ENCODE measurements at regions not wholly inside any gene's neighbourhood (a gene's known extent, or its start where the extent isn't known, plus 50 kb on each side); places are given as distances from the start of the nearest gene placed in this dataset.

- H3K36me3 Mint-ChIP-seq (ENCODE audit: insufficient read depth): no peaks in the 10 kb centered on the region
- H3K4me3 Mint-ChIP-seq: no peak overlapping the region
- DNase-seq: no peak
- no peak for ATAC-seq (replicated peaks)
- H3K27me3 Mint-ChIP-seq: peaks cover 0 to 7% of the 10 kb centered on the region in 2 donors
- no peaks in the 10 kb centered on the region for H3K4me1 Mint-ChIP-seq (ENCODE audit: low read depth in 2 of 2)
- H3K27ac Mint-ChIP-seq: no peak overlapping the region
- no peaks in the 10 kb centered on the region for H3K9me3 Mint-ChIP-seq
Measured at GRCh38 chr5:53331463-53331862, 149.0 kb upstream of the FST start.

GRCh38 chr5:53333160-53333559 is 147.3 kb upstream of the FST start:
- H3K36me3 Mint-ChIP-seq (ENCODE audit: insufficient read depth): no peaks in the 10 kb centered on the region
- no peak overlapping the region for H3K4me3 Mint-ChIP-seq
- ATAC-seq (replicated peaks) (no peak), DNase-seq (no peak)
- no peaks in the 10 kb centered on the region for H3K9me3 Mint-ChIP-seq
- no peak overlapping the region for H3K27ac Mint-ChIP-seq
- peaks cover 0 to 7% of the 10 kb centered on the region in 2 donors for H3K27me3 Mint-ChIP-seq
- H3K4me1 Mint-ChIP-seq (ENCODE audit: low read depth in 2 of 2): no peaks in the 10 kb centered on the region

DNA sequence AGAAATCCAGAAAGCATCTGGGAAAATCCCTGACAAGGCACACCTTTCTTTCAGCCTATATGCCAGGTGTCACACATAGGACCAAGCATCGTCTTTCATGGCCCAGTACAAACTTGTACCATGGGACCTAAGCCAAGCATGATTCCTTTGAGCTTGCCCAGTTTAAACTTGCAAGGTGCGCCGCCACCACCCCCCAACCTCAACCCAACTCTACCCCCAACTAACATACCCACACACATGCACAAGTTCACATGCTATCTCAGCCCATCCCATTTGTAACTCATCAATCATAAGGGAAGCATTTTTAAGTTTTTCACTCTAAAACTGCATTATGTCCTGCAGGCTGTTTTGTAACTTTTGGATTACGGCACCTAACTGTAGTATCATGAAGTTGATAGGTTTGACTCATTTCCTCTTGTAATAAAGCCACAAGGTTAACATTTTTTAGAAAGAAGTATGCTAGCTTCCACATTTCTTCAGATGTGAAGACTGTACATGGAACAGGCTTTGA is 145.9 kb upstream of the FST start:
- Mint-ChIP-seq H3K4me1 (ENCODE audit: low read depth in 2 of 2) (no peaks in the 10 kb centered on the region), H3K36me3 (ENCODE audit: insufficient read depth) (no peaks in the 10 kb centered on the region), H3K4me3 (no peak overlapping the region), H3K27ac (no peak overlapping the region), H3K27me3 (peaks cover 0 to 7% of the 10 kb centered on the region in 2 donors), H3K9me3 (no peaks in the 10 kb centered on the region)
- no peak for DNase-seq
- no peak for ATAC-seq (replicated peaks)

- Mint-ChIP-seq H3K4me3 (no peak overlapping the region), H3K27me3 (peaks cover 0 to 7% of the 10 kb centered on the region in 2 donors), H3K36me3 (ENCODE audit: insufficient read depth) (no peaks in the 10 kb centered on the region), H3K4me1 (ENCODE audit: low read depth in 2 of 2) (no peaks in the 10 kb centered on the region), H3K27ac (no peak overlapping the region), H3K9me3 (no peaks in the 10 kb centered on the region)
- DNase-seq (no peak), ATAC-seq (replicated peaks) (no peak)
Measured at GRCh38 chr5:53335115-53335514, 145.3 kb upstream of the FST start.

GRCh38 chr5:53337827-53338226 is 142.6 kb upstream of the FST start:
- H3K4me1 Mint-ChIP-seq (ENCODE audit: low read depth in 2 of 2): no peaks in the 10 kb centered on the region
- DNase-seq: no peak
- no peak overlapping the region for H3K27ac Mint-ChIP-seq
- no peaks in the 10 kb centered on the region for H3K9me3 Mint-ChIP-seq
- no peak overlapping the region for H3K4me3 Mint-ChIP-seq
- no peaks in the 10 kb centered on the region for H3K36me3 Mint-ChIP-seq (ENCODE audit: insufficient read depth)
- peaks cover 0 to 7% of the 10 kb centered on the region in 2 donors for H3K27me3 Mint-ChIP-seq
- ATAC-seq (replicated peaks): no peak

DNA sequence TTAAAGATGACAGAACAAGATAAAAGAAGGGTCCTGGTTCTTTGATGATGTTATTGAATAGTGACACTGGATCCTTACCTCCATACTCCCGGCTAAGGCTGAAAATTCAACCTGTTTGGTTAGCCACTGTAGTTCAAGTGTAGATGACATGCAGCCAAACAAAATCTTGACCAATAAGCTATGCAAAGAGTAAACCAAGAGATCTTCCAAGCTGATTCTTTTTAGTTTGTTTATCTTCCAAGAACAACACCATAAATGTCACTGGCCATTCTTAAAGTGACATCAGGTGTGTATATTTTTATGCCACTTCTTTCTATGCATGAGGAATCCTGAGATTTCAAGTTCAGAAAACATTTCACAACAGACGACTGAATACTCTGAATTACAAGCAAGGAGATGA is 141.5 kb upstream of the FST start:
- H3K4me1 Mint-ChIP-seq (ENCODE audit: low read depth in 2 of 2): no peaks in the 10 kb centered on the region
- H3K4me3 Mint-ChIP-seq: no peak overlapping the region
- H3K36me3 Mint-ChIP-seq (ENCODE audit: insufficient read depth): no peaks in the 10 kb centered on the region
- no peak overlapping the region for H3K27ac Mint-ChIP-seq
- peaks cover 0 to 3% of the 10 kb centered on the region in 2 donors for H3K27me3 Mint-ChIP-seq
- DNase-seq: no peak
- H3K9me3 Mint-ChIP-seq: no peaks in the 10 kb centered on the region
- ATAC-seq (replicated peaks): no peak

- no peaks in the 10 kb centered on the region for H3K4me1 Mint-ChIP-seq (ENCODE audit: low read depth in 2 of 2)
- H3K4me3 Mint-ChIP-seq: no peak overlapping the region
- H3K36me3 Mint-ChIP-seq (ENCODE audit: insufficient read depth): no peaks in the 10 kb centered on the region
- no peaks in the 10 kb centered on the region for H3K9me3 Mint-ChIP-seq
- no peak overlapping the region for H3K27ac Mint-ChIP-seq
- ATAC-seq (replicated peaks) (no peak), DNase-seq (no peak)
- H3K27me3 Mint-ChIP-seq: no peaks in the 10 kb centered on the region
Measured at GRCh38 chr5:53339962-53340540, 140.4 kb upstream of the FST start.

DNA sequence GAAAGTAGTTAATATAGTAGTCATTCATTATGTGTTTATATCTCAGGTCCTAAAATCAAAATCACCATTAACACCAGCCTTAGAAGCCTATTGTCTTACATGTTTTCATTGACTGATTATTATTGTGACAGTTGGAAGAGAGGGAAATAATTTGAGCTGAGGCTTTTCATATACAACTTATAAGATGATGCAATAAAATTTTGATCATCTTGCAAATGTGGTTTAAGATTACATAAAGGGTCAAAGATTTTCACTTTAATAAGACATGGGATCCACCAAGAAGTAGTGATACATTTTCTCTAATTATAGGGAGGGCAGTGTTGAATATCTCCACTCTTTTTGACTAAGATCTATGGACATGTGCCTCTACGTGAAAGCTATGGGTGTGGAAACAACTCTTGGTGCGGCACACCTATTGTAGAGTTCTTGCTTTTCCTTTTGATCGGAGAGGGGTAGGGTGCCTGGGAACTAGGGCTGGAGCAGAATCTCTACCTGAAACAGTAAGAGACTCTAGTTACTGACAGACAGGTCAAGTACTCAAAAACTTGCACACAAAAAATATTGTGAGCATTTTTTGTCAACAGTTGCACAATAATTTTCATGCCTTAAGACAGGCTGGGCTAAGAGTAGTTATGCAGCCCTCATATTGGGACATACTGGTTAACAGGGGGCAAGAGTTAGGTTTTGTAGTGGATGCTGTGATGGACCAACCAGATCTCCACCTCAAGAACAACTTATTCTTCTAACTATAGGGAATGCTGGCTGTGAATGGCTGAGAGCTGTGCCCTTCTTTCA is 139.3 kb upstream of the FST start:
- Mint-ChIP-seq H3K36me3 (ENCODE audit: insufficient read depth) (no peaks in the 10 kb centered on the region), H3K27me3 (no peaks in the 10 kb centered on the region)
- ATAC-seq (replicated peaks): no peak

DNA sequence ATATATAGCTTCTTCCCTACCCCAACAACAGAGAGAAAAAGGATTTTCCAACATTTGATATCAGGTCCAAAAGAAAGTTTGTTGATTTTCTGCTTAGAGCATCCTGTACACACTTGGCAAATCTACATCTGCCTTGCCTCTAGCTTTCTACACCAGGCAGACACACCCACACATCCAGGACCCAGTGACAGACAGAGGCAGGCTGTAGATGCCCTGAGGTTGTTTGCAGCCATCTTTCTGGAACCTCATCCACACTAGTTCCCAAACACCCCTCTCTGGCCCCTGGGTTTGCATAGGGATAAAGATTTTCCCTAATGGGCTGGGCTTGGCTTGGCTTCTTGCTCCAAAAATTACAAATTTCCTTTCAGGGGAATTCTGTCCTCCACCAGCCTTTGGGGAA is 138.2 kb upstream of the FST start:
- H3K27me3 Mint-ChIP-seq: no peaks in the 10 kb centered on the region
- no peaks in the 10 kb centered on the region for H3K36me3 Mint-ChIP-seq (ENCODE audit: insufficient read depth)
- no peak overlapping the region for H3K27ac Mint-ChIP-seq
- no peak overlapping the region for H3K4me3 Mint-ChIP-seq
- H3K4me1 Mint-ChIP-seq (ENCODE audit: low read depth in 2 of 2): no peaks in the 10 kb centered on the region
- no peak for ATAC-seq (replicated peaks)
- no peak for DNase-seq
- no peaks in the 10 kb centered on the region for H3K9me3 Mint-ChIP-seq

More for the DNA sequence above, 139.3 kb upstream of the FST start:
- no peaks in the 10 kb centered on the region for H3K4me1 Mint-ChIP-seq (ENCODE audit: low read depth in 2 of 2)
- H3K9me3 Mint-ChIP-seq: no peaks in the 10 kb centered on the region
- no peak for DNase-seq
- H3K4me3 Mint-ChIP-seq: no peak overlapping the region
- H3K27ac Mint-ChIP-seq: no peak overlapping the region

DNA sequence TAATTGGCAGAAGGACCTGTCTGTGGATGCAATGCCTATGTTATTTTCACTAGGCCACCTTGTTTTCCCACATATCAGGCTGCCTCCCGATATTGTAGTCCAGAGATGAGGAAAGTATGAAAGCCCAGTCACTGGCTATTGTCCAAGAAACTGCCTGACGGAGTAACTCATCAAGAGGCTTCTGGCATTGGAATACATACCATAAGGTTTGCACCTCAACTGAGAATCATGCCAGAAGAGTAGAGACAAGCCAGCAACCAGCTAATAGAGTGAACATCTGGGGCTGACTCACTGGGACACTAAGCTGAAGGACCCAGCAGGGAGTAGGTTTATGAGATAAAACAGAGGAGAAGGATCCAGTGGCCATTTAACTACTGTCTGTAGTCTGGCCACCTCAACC is 137.2 kb upstream of the FST start:
- Mint-ChIP-seq H3K36me3 (ENCODE audit: insufficient read depth) (no peaks in the 10 kb centered on the region), H3K4me1 (ENCODE audit: low read depth in 2 of 2) (no peaks in the 10 kb centered on the region), H3K27ac (no peak overlapping the region), H3K4me3 (no peak overlapping the region), H3K27me3 (peaks cover 0 to 5% of the 10 kb centered on the region in 2 donors), H3K9me3 (no peaks in the 10 kb centered on the region)
- ATAC-seq (replicated peaks) (no peak), DNase-seq (no peak)

DNA sequence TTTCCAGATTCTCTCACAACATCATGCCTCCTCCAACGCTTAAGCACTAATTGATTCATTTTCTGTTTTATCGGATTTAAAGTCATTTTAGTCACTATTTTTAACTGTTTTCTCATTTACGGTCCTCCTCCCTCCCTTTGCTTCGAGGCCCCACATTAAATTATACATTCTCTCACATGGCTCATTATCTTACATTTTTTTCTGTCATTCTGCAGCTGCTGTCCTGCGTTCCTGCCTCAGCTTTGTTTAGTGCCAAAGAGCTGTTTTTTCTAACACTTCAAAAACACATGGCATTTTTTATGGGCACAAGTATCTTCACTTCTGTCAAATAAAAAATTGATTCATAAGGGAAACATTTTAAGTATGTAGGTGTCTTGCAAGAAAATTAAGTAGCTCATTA is 130.1 kb upstream of the FST start:
- no peak overlapping the region for H3K4me3 Mint-ChIP-seq

GRCh38 chr5:53350991-53351770 is 129.2 kb upstream of the FST start:
- H3K4me1 Mint-ChIP-seq (ENCODE audit: low read depth in 2 of 2): no peaks in the 10 kb centered on the region
- peaks cover 0 to 5% of the 10 kb centered on the region in 2 donors for H3K27me3 Mint-ChIP-seq
- H3K27ac Mint-ChIP-seq: no peak overlapping the region
- H3K4me3 Mint-ChIP-seq: no peak overlapping the region
- ATAC-seq (replicated peaks) (no peak), DNase-seq (no peak)
- no peaks in the 10 kb centered on the region for H3K9me3 Mint-ChIP-seq
- no peaks in the 10 kb centered on the region for H3K36me3 Mint-ChIP-seq (ENCODE audit: insufficient read depth)

More for the DNA sequence above, 130.1 kb upstream of the FST start:
- Mint-ChIP-seq H3K4me1 (ENCODE audit: low read depth in 2 of 2) (no peaks in the 10 kb centered on the region), H3K9me3 (no peaks in the 10 kb centered on the region), H3K27ac (no peak overlapping the region), H3K36me3 (ENCODE audit: insufficient read depth) (no peaks in the 10 kb centered on the region), H3K27me3 (peaks cover 0 to 5% of the 10 kb centered on the region in 2 donors)
- DNase-seq (no peak), ATAC-seq (replicated peaks) (no peak)

DNA sequence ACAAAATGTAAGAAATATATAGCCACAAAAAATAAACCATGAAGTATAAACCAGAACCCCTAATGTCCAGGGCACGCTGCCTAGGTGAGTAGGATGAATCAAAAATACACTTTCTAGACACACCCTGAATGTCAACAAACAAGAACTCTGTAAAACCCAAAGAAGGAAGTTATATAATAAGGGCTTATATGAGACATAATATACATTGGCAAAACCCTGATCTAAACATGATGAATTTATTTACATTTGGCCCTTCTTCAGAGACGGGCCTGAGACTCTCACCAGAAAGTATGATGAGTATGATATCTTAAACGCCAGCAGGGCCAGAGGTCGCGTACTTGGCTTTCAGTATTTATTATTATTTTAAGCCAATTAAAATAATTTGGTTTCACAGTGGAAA is 125.1 kb upstream of the FST start:
- ATAC-seq (replicated peaks) (no peak), DNase-seq (no peak)
- no peaks in the 10 kb centered on the region for H3K27me3 Mint-ChIP-seq
- no peaks in the 10 kb centered on the region for H3K4me1 Mint-ChIP-seq (ENCODE audit: low read depth in 2 of 2)
- peaks cover 0 to 8% of the 10 kb centered on the region in 2 donors for H3K9me3 Mint-ChIP-seq
- H3K36me3 Mint-ChIP-seq (ENCODE audit: insufficient read depth): no peaks in the 10 kb centered on the region
- no peak overlapping the region for H3K4me3 Mint-ChIP-seq
- no peak overlapping the region for H3K27ac Mint-ChIP-seq
